ENCODE measurements at regions not wholly inside any gene's neighbourhood (a gene's known extent, or its start where the extent isn't known, plus 50 kb on each side); places are given as distances from the start of the nearest gene placed in this dataset.

- CTCF ChIA-PET = interaction anchor here (4.4 kb wide), 1 partner anchor 18 kb away, joined by 17 read pairs; no protein-coding TSS in a partner anchor
- H3K9ac ChIP-seq = no peak overlapping the region
- H4K20me1 ChIP-seq (ENCODE audit: insufficient read depth) = no peaks in the 10 kb centered on the region
- H3K9me2 ChIP-seq = no peaks in the 10 kb centered on the region
- H3K4me1 ChIP-seq (ENCODE audit: control insufficient read depth in 1 of 2, insufficient read depth in 2 of 2, low read depth in 1 of 2, low read length in 1 of 2) = no peaks in the 10 kb centered on the region
- no peak overlapping the region for H3K4me2 ChIP-seq
- no peak overlapping the region for H3K4me3 ChIP-seq (ENCODE audit: low read depth in 2 of 2, low read length in 1 of 2)
- no peaks in the 10 kb centered on the region for H3K36me3 ChIP-seq (replicated peaks in 1 of 2; ENCODE audit: control insufficient read depth in 1 of 2, insufficient read depth in 2 of 2, low read length in 1 of 2)
- H3K9me3 ChIP-seq = no peaks in the 10 kb centered on the region
- H3K27me3 ChIP-seq (ENCODE audit: insufficient read depth) = no peaks in the 10 kb centered on the region
- no peak for DNase-seq
- no peak overlapping the region for H2AFZ ChIP-seq (ENCODE audit: low read depth)
- TF ChIP-seq MEF2A (IDR thresholded peaks at IDR 0.05; ENCODE audit: borderline replicate concordance, low read depth) (no peak), FOXJ3 (CRISPR knock-in tag; IDR thresholded peaks at IDR 0.05) (no peak), PBX3 (IDR thresholded peaks at IDR 0.05) (no peak), POLR2AphosphoS5 (IDR thresholded peaks at IDR 0.05; ENCODE audit: low read depth, low read length) (no peak)
- POLR2A ChIA-PET = no interaction called here
- no peaks in the 10 kb centered on the region for H3K79me2 ChIP-seq (ENCODE audit: insufficient read depth)
- 7% methylated on average over 6 of the region's 6 CpGs for WGBS (ENCODE audit: low lambda C conversion rate)
- no peak overlapping the region for H3K27ac ChIP-seq (ENCODE audit: low read depth in 2 of 2, low read length in 1 of 2)
- H3F3A ChIP-seq (replicated peaks; ENCODE audit: insufficient read depth) = no peaks in the 10 kb centered on the region
These were observed 305.9 kb upstream of the G2E3 start for GRCh38 chr14:30252783-30253674.

GRCh38 chr14:30256627-30257026, 302.3 kb upstream of the G2E3 start:
- no peak overlapping the region for H3K9ac ChIP-seq
- no peaks in the 10 kb centered on the region for H3K36me3 ChIP-seq (replicated peaks in 1 of 2; ENCODE audit: control insufficient read depth in 1 of 2, insufficient read depth in 2 of 2, low read length in 1 of 2)
- 19% methylated on average over 2 of the region's 2 CpGs for WGBS (ENCODE audit: low lambda C conversion rate)
- CTCF ChIA-PET = interaction anchor here (0.8 to 6.5 kb wide), 2 partner anchors 14 to 27 kb away, joined by 3 to 42 read pairs; no protein-coding TSS in a partner anchor
- POLR2A ChIA-PET = no interaction called here
- H3K27ac ChIP-seq (ENCODE audit: low read depth in 2 of 2, low read length in 1 of 2) = no peak overlapping the region
- no peak overlapping the region for H3K4me3 ChIP-seq (ENCODE audit: low read depth in 2 of 2, low read length in 1 of 2)
- peaks cover 4% of the 10 kb centered on the region; the same call in 1 of the 2 replicates for H3K27me3 ChIP-seq (ENCODE audit: insufficient read depth)
- no peak overlapping the region for H3K4me2 ChIP-seq
- no peaks in the 10 kb centered on the region for H3F3A ChIP-seq (replicated peaks; ENCODE audit: insufficient read depth)
- H3K9me2 ChIP-seq = no peaks in the 10 kb centered on the region
- H3K79me2 ChIP-seq (ENCODE audit: insufficient read depth) = no peaks in the 10 kb centered on the region
- no peaks in the 10 kb centered on the region for H3K4me1 ChIP-seq (ENCODE audit: control insufficient read depth in 1 of 2, insufficient read depth in 2 of 2, low read depth in 1 of 2, low read length in 1 of 2)
- no peak for DNase-seq
- no peaks in the 10 kb centered on the region for H4K20me1 ChIP-seq (ENCODE audit: insufficient read depth)
- no peak overlapping the region for H2AFZ ChIP-seq (ENCODE audit: low read depth)
- TF ChIP-seq MEF2A (IDR thresholded peaks at IDR 0.05; ENCODE audit: borderline replicate concordance, low read depth) (no peak), SMC3 (IDR thresholded peaks at IDR 0.05; ENCODE audit: low read depth, low read length) (no peak), RFX5 (IDR thresholded peaks at IDR 0.05; ENCODE audit: low read length) (no peak), YY1 (IDR thresholded peaks at IDR 0.05; ENCODE audit: low read depth) (no peak), RAD21 (IDR thresholded peaks at IDR 0.05; ENCODE audit: low read length) (no peak), MAX (IDR thresholded peaks at IDR 0.05; ENCODE audit: low read depth) (no peak), CTCF (IDR thresholded peaks at IDR 0.05) (no peak), GABPA (IDR thresholded peaks at IDR 0.05; ENCODE audit: low read depth) (no peak), FOSL2 (IDR thresholded peaks at IDR 0.05; ENCODE audit: borderline replicate concordance, low read depth) (no peak), USF2 (IDR thresholded peaks at IDR 0.05; ENCODE audit: borderline replicate concordance, low read depth, low read length) (no peak), EZH2phosphoT487 (IDR thresholded peaks at IDR 0.05; ENCODE audit: borderline replicate concordance, low read depth) (no peak), POLR2AphosphoS5 (IDR thresholded peaks at IDR 0.05; ENCODE audit: low read depth, low read length) (no peak)
- H3K9me3 ChIP-seq = no peaks in the 10 kb centered on the region

Measured in SK-N-SH (cell line).